Activated naive CD8-positive, alpha-beta T cell (primary cell): ENCODE measurements at regions not wholly inside any gene's neighbourhood (a gene's known extent, or its start where the extent isn't known, plus 50 kb on each side); places are given as distances from the start of the nearest gene placed in this dataset.

Source experiments
- H3K27ac Mint-ChIP-seq: one replicate; pipeline ENCODE4 v1.8.0; 2021; ENCODE audit warnings: mixed read lengths
- H3K27me3 Mint-ChIP-seq: one replicate; pipeline ENCODE4 v1.8.0; 2021; ENCODE audit warnings: mixed read lengths
- H3K36me3 Mint-ChIP-seq: one replicate; pipeline ENCODE4 v1.8.0; 2021; ENCODE audit warnings: mixed read lengths
- H3K4me1 Mint-ChIP-seq: one replicate; pipeline ENCODE4 v1.8.0; 2021; ENCODE audit warnings: low read depth, mixed read lengths
- H3K4me3 Mint-ChIP-seq: one replicate; pipeline ENCODE4 v1.8.0; 2021; ENCODE audit warnings: mild to moderate bottlenecking, mixed read lengths
- H3K9me3 Mint-ChIP-seq: one replicate; pipeline ENCODE4 v1.8.0; 2021; ENCODE audit warnings: low read depth, mixed read lengths

DNA sequence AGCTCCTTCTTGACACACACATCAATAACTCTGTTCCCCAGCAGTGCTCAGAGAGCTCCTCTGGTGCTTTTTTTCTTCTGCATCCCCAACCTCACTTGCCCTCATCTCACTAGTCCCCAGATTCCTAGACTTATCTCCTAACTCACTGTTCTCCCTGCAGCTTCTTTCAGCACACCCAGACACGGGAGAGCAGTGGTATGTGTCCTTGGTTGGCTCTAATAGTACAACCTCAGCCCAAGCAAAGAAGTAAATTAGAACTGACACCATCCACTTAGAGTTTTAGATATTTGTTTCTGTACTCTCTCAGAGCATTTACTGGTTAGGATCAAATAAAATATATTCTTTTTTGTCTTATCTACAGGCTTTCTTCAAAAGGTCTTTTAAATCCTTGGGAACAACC is 201.4 kb upstream of the SNX7 start:
- Mint-ChIP-seq H3K27me3 (no peaks in the 10 kb centered on the region), H3K36me3 (no peaks in the 10 kb centered on the region), H3K27ac (no peak overlapping the region), H3K9me3 (no peaks in the 10 kb centered on the region), H3K4me3 (no peak overlapping the region), H3K4me1 (no peaks in the 10 kb centered on the region)

DNA sequence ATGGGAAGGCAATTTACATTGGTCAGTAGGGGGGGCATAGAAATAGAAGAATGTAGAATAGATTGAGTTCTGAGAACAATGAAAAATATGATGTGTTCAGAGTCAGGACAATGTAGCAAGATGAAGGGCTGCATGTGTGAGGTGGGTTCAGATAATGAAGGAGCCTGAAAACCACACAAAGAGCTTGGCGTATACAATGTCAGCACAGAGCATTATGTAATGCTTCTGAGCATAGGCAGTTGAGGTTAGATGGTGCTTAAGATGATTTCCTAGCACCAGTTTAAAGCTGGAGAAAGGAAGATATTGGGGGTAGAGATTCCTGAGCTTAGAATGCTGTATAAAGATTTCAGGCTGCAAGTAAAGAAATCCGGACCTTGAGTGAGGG is 202.0 kb upstream of the SNX7 start:
- Mint-ChIP-seq H3K4me1 (no peaks in the 10 kb centered on the region), H3K9me3 (no peaks in the 10 kb centered on the region), H3K4me3 (no peak overlapping the region), H3K27me3 (no peaks in the 10 kb centered on the region), H3K36me3 (no peaks in the 10 kb centered on the region), H3K27ac (no peak overlapping the region)

DNA sequence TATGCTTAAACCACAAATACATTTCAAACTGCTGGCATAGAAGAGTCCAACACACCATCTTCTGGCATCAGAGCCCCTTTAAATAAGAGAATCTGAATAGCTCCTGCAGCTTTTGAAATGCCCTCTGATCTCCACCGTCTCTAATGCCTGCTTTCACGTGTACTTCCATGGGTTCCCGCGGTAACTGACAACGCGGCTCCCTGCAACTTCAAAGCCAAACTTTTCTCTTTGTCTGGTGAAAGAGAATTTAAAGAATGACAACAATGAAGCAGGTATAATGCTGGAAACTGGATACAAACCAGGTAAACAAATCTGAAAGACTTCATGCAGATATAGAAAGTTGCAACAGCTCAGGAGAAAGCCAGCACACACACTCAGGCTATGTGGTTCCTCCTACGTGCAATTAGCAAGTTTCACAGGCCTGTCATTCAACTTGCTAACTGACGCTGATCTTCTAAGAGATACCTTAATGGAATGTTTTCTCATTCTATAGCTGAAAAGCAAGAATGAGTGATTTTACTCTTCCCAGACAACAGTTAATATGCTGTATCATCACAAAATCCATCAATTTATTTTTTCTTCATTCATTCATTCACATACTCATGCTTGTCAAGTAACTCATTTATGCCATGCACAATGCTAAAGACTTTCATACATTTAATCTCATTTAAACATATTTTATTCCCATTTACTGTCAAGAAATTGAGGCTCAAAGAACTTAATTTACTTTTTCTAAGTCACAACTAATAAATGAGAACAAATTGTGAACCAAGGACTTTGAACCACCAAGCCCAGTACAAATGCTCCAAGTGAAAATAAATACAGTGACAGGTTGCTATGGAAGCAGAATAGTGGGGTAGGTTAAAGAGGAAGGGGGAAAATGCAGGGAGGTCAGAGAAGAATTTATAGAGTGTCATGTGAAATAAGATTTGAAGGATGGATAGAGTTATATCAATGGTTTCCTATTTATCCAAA is 202.7 kb upstream of the SNX7 start:
- Mint-ChIP-seq H3K4me3 (no peak overlapping the region), H3K36me3 (no peaks in the 10 kb centered on the region), H3K27ac (no peak overlapping the region), H3K27me3 (no peaks in the 10 kb centered on the region), H3K9me3 (no peaks in the 10 kb centered on the region), H3K4me1 (no peaks in the 10 kb centered on the region)

DNA sequence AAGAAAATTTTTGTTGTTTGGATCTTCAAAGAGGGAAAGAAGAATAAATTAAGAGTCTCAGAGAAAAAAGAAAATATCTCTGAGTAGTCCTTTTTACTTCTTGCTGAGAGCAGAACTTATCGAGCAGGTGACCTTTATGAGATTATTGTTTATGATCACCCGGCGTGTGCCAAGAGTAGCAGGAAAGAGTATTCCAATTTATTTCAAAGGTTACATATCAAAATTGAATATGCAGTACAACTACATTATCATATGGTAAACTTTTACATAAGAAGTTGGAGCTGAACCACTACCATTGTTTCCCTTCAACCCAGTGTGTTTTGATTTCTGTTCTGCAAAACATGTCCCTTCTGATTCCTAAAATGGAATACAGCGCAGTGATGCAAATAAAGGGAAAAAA is 204.3 kb upstream of the SNX7 start:
- no peaks in the 10 kb centered on the region for H3K4me1 Mint-ChIP-seq
- H3K27me3 Mint-ChIP-seq, result no peaks in the 10 kb centered on the region
- no peak overlapping the region for H3K4me3 Mint-ChIP-seq
- H3K27ac Mint-ChIP-seq, result no peak overlapping the region
- no peaks in the 10 kb centered on the region for H3K9me3 Mint-ChIP-seq
- no peaks in the 10 kb centered on the region for H3K36me3 Mint-ChIP-seq

DNA sequence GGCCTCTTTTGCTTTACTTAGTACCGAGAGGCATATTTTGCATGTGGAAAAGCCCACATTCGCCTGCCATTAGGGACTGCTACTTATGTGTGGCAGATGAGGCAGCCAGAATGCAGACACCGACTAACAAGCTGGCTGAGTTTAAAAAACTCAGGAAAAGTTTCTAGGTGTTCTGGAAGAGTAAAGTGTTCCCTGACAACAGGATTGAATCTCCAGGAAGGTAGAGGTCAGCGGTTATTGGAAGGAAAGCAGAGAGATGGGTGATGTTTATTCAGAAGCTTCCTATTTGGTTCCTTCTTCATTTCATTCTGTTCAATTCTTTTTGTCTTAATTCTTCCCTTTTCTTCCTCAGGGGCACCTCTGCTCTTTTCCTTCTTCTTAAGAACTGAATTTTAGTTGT is 206.9 kb upstream of the SNX7 start:
- no peaks in the 10 kb centered on the region for H3K9me3 Mint-ChIP-seq

DNA sequence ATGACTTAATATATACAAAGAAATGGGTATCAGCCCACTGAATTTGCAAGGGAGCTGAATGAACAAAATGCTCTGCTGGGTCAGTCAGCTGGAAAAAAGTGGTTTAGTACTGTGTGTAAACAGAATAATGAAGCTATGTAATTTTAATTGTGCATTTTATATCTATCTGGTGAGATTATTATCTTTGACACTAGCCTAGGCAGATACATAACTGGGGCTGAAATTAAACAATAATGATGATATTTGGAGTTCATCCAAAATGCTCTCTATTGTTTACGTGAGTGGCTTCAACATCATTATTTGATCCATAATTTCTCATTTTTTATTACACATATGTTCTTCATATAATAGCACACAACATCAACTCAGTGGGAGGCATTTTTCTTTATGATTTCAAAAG is 208.5 kb upstream of the SNX7 start:
- H3K27me3 Mint-ChIP-seq, result no peaks in the 10 kb centered on the region
- no peak overlapping the region for H3K4me3 Mint-ChIP-seq
- H3K27ac Mint-ChIP-seq, result no peak overlapping the region
- no peaks in the 10 kb centered on the region for H3K9me3 Mint-ChIP-seq
- H3K36me3 Mint-ChIP-seq, result no peaks in the 10 kb centered on the region
- no peaks in the 10 kb centered on the region for H3K4me1 Mint-ChIP-seq

More for the DNA sequence above, 206.9 kb upstream of the SNX7 start:
- Mint-ChIP-seq H3K27ac (no peak overlapping the region), H3K4me3 (no peak overlapping the region), H3K4me1 (no peaks in the 10 kb centered on the region), H3K36me3 (no peaks in the 10 kb centered on the region), H3K27me3 (no peaks in the 10 kb centered on the region)

DNA sequence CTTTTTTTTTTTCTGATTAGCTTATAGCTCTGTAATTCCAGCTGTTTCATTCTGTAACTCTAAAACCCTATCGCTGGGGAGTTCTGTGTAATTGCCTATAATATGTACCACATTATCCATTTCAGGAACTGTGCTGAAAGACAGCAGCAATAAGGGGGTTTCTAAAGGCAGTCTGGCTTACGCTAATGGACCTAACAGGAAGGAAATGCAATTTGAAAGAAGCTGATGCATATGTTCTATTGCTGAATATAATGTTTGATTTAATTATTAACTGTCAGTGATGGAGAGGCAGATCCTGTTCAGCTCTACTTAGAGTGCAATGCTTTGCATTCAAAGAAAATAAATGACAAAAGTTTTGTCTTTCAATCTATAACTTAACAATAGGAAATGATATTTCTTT is 209.4 kb upstream of the SNX7 start:
- H3K4me3 Mint-ChIP-seq, result no peak overlapping the region
- no peak overlapping the region for H3K27ac Mint-ChIP-seq
- H3K36me3 Mint-ChIP-seq, result no peaks in the 10 kb centered on the region
- H3K4me1 Mint-ChIP-seq, result no peaks in the 10 kb centered on the region
- no peaks in the 10 kb centered on the region for H3K27me3 Mint-ChIP-seq
- H3K9me3 Mint-ChIP-seq, result no peaks in the 10 kb centered on the region

DNA sequence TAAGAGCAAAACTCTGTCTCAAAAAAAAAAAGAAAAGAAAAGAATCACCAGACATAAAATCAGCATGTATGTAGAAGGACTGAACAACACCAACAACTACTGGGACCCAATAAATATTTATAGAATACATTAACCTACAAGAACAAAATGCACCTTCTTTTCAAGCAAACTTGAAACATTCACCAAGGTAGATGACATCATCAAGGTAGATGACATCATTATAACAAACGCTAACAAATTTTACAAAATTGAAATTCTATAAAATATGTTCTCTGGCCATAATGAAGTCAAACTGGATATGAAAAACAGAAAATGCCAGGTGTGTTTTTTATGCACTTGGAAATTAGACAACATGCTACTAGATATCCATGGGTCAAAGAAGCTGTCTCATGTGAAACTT is 220.2 kb upstream of the SNX7 start:
- no peak overlapping the region for H3K27ac Mint-ChIP-seq
- H3K9me3 Mint-ChIP-seq, result no peaks in the 10 kb centered on the region
- H3K36me3 Mint-ChIP-seq, result no peaks in the 10 kb centered on the region
- H3K4me1 Mint-ChIP-seq, result no peaks in the 10 kb centered on the region
- H3K4me3 Mint-ChIP-seq, result no peak overlapping the region
- H3K27me3 Mint-ChIP-seq, result no peaks in the 10 kb centered on the region

DNA sequence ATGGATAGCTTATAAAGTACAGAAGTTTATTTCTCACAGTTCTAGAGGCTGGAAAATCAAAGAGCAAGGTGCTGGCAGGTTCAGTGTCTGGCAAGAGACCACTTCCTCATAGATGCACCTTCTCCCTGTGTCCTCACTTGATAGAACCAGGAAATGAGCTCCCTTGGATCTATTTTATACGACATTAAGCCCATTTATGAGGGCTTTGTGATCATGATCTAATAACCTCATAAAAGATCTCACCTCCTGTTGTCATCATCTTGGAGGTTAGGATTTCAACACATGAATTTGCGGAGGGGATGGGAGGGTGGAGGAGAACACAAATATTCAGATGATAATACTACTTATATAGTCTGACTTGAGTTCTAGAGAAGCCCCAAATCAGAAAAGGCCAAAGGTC is 222.1 kb upstream of the SNX7 start:
- Mint-ChIP-seq H3K27me3 (no peaks in the 10 kb centered on the region), H3K27ac (no peak overlapping the region), H3K4me3 (no peak overlapping the region), H3K36me3 (no peaks in the 10 kb centered on the region), H3K4me1 (no peaks in the 10 kb centered on the region), H3K9me3 (no peaks in the 10 kb centered on the region)

DNA sequence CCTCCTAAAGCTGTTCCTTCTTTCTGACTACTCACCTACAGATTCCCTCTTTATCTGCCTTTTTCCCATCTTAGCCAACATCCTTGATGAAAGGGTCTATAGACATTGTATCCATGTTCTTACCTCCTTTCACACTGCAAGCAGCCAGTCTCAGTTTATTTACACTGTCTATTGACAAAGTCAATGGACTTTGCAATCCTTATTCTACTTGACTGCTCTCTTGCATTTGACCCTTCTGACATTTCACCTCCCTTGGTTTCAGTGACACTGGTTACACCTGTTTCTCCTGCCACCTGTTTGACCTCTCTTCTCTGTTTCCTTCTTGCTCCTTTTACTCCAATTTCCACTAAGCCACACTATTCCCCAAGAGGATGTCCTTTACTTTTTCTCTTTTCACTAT is 224.0 kb upstream of the SNX7 start:
- Mint-ChIP-seq H3K4me1 (no peaks in the 10 kb centered on the region), H3K9me3 (no peaks in the 10 kb centered on the region), H3K27ac (no peak overlapping the region), H3K4me3 (no peak overlapping the region), H3K36me3 (no peaks in the 10 kb centered on the region), H3K27me3 (no peaks in the 10 kb centered on the region)

DNA sequence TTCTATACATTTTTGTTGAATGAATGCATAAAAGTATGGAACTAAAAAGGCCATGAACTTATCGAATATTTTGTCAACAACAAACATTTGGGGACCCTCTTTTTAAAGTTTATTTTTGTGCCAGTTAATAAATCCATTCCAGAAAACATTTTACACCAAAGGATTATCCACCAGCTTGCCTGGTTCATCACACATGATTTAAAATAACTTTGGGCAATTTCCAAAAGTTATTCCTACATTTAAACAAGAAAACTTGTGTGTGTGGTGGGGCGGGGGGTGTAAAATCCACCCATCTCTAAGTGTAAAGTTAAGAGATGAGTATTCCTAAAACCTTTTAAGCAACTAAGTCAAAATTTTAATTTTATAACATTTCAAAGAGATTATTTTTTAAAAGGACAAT is 224.5 kb upstream of the SNX7 start:
- Mint-ChIP-seq H3K27me3 (no peaks in the 10 kb centered on the region), H3K27ac (no peak overlapping the region), H3K9me3 (no peaks in the 10 kb centered on the region), H3K36me3 (no peaks in the 10 kb centered on the region), H3K4me3 (no peak overlapping the region), H3K4me1 (no peaks in the 10 kb centered on the region)

DNA sequence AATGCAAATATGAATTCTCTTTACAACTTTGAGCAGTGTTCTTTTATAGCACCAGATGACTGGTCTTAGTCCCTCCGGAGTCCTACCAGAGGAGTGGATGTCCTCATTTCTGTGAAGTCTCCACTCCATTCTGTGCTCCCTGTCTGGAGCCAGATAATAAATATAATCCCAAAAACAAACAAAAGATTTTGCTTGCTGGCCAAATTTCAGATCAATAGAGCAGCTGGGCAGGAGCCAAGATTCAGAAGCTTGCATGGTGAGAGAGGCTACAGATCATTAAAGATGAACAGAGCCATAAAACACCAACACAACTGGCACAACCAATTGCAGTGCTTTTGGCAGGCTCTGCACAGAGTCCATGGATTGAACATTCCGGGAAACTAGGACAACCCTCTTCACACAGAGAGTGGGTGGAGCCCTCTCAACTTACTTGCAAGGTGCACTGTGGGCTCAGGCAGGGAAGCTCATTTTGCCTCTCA is 231.5 kb upstream of the SNX7 start:
- Mint-ChIP-seq H3K4me3 (no peak overlapping the region), H3K27ac (no peak overlapping the region), H3K9me3 (peaks cover 5% of the 10 kb centered on the region), H3K36me3 (no peaks in the 10 kb centered on the region), H3K4me1 (no peaks in the 10 kb centered on the region), H3K27me3 (no peaks in the 10 kb centered on the region)

DNA sequence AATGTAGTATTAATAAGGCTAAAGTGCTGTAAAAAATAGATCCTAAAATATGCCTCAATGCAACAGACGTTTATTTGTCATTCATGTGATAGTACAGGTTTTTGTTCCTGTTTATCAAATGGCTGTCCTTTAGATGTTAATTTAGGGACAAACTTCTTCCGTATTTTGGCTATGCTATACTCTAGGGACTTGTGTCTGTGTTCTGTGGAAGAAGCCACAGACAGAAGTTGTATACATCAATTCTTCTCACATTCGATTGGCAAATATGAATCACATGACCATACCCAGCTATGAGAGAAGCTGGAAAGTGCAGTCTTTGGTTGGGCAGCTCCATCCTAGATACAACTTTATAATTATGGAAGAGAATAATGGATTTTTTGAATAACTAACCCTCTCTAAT is 232.7 kb upstream of the SNX7 start:
- H3K4me1 Mint-ChIP-seq, result no peaks in the 10 kb centered on the region
- no peaks in the 10 kb centered on the region for H3K36me3 Mint-ChIP-seq
- H3K4me3 Mint-ChIP-seq, result no peak overlapping the region
- H3K9me3 Mint-ChIP-seq, result peaks cover 5% of the 10 kb centered on the region
- H3K27ac Mint-ChIP-seq, result no peak overlapping the region
- H3K27me3 Mint-ChIP-seq, result no peaks in the 10 kb centered on the region

DNA sequence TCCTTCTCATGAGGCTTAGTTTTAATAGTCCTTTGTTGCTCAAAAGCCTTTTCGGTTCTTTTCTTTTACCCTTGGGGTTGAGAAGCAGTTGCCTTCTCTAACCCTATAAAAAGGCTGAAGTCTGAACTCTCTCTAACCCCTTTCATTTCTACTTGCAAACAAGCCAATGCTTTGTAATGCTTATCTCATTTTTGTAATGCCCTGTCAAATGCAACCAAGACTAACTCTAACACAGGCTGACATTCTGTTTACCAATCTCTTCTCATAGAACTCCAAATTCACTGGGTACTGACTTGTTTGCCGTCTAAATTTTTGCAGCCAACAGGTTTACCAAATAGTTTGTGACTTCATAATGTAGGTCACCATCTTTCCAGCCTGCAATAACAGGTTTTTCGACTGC is 233.9 kb upstream of the SNX7 start:
- no peak overlapping the region for H3K27ac Mint-ChIP-seq
- no peaks in the 10 kb centered on the region for H3K4me1 Mint-ChIP-seq
- no peak overlapping the region for H3K4me3 Mint-ChIP-seq
- no peaks in the 10 kb centered on the region for H3K36me3 Mint-ChIP-seq
- H3K9me3 Mint-ChIP-seq, result peaks cover 5% of the 10 kb centered on the region
- no peaks in the 10 kb centered on the region for H3K27me3 Mint-ChIP-seq

DNA sequence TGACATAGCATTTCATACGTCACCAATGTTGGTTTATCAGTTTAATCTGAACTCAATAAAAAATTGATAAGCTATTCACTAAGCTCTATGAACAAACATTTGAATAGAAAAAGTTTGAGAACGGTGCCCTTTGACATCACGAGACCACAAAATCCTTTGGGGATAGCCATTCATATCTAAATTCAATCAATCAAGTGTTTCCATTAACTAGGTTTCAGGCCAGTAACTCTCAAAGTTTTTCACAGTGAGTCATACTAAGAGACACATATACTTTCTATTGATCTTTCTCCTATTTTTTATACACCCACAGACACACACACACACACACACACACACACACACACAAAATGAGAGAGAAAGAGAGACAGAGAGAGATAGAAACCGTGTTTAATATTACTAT is 235.4 kb upstream of the SNX7 start:
- Mint-ChIP-seq H3K27ac (no peak overlapping the region), H3K27me3 (no peaks in the 10 kb centered on the region), H3K9me3 (peaks cover 5% of the 10 kb centered on the region), H3K4me3 (no peak overlapping the region), H3K4me1 (no peaks in the 10 kb centered on the region), H3K36me3 (no peaks in the 10 kb centered on the region)

DNA sequence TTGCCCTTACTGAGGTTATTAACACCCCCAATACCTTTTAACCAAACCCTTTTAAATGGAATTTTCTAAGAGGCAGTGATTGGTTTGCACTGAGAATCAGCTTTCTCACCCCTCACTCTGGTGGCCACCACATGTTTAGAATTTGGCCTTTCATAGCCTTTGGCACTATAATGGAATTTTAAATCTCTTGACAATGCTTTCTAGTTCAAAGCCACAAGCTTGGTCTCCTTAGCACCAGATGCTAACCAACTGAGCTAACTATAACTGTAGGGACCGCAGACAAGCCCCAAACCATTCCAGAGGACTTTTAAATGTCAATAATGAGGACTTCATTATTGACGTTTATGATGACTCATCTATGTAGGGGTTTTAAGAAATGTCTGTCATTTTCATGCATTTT is 238.7 kb upstream of the SNX7 start:
- H3K4me3 Mint-ChIP-seq, result no peak overlapping the region
- no peaks in the 10 kb centered on the region for H3K4me1 Mint-ChIP-seq
- H3K27ac Mint-ChIP-seq, result no peak overlapping the region
- H3K36me3 Mint-ChIP-seq, result no peaks in the 10 kb centered on the region
- no peaks in the 10 kb centered on the region for H3K27me3 Mint-ChIP-seq
- no peaks in the 10 kb centered on the region for H3K9me3 Mint-ChIP-seq
